Neuronal stem cell (in vitro differentiated cells): ENCODE measurements at regions not wholly inside any gene's neighbourhood (a gene's known extent, or its start where the extent isn't known, plus 50 kb on each side); places are given as distances from the start of the nearest gene placed in this dataset.

Experiments
- DNase-seq: peaks from one replicate; pipeline ENCODE4 v3.0.0-alpha.2; 2013; ENCODE audit warnings: low spot score
- H2AFZ ChIP-seq: one replicate; pipeline ENCODE4 v1.6.1; 2013; ENCODE audit warnings: mild to moderate bottlenecking, low read length, inconsistent platforms
- H2AK5ac ChIP-seq: 2 replicates; pipeline ENCODE4 v1.6.1; 2013; ENCODE audit warnings: low read depth, mild to moderate bottlenecking, inconsistent platforms, low read length, moderate library complexity, mixed read lengths
- H2BK120ac ChIP-seq: 2 replicates; pipeline ENCODE4 v1.6.1; 2013; ENCODE audit warnings: low read depth, mild to moderate bottlenecking, inconsistent platforms, low read length, moderate library complexity, mixed read lengths
- H2BK12ac ChIP-seq: one replicate; pipeline ENCODE4 v1.6.1; 2013; ENCODE audit warnings: low read length, inconsistent platforms
- H2BK15ac ChIP-seq: 2 replicates; pipeline ENCODE4 v1.6.1; 2013; ENCODE audit warnings: mild to moderate bottlenecking, low read length, inconsistent platforms, mixed read lengths
- H2BK5ac ChIP-seq: one replicate; pipeline ENCODE4 v1.6.1; 2013; ENCODE audit warnings: inconsistent platforms, mild to moderate bottlenecking, low read length, moderate library complexity
- H3K14ac ChIP-seq: one replicate; pipeline ENCODE4 v1.6.1; 2013; ENCODE audit warnings: low read length, inconsistent platforms
- H3K18ac ChIP-seq: 2 replicates; pipeline ENCODE4 v1.6.1; 2013; ENCODE audit warnings: low read length, inconsistent platforms
- H3K23ac ChIP-seq: 2 replicates; pipeline ENCODE4 v1.6.1; 2013; ENCODE audit warnings: low read depth, mild to moderate bottlenecking, mixed read lengths, low read length, inconsistent platforms; ENCODE audit not compliant: poor library complexity
- H3K27ac ChIP-seq: replicated peaks from 3 replicates; pipeline ENCODE4 v1.5.1; 2013; ENCODE audit warnings: low read length, inconsistent platforms
- H3K27me3 ChIP-seq, 3 experiments: 2 replicates each; pipeline ENCODE4 v1.6.1; 2013; ENCODE audit warnings: low read length in 3 of 3, mild to moderate bottlenecking in 2 of 3, inconsistent platforms in 1 of 3, low read depth in 1 of 3, mixed read lengths in 1 of 3, moderate library complexity in 1 of 3; ENCODE audit not compliant: control insufficient read depth in 3 of 3, insufficient read depth in 3 of 3
- H3K36me3 ChIP-seq, 2 donors: replicated peaks in 1 of 2; 2 replicates each; pipeline ENCODE4 v1.6.1; 2013; ENCODE audit warnings: low read length in 2 of 2; ENCODE audit not compliant: control insufficient read depth in 2 of 2, insufficient read depth in 2 of 2
- H3K4ac ChIP-seq: 2 replicates; pipeline ENCODE4 v1.6.1; 2013; ENCODE audit warnings: inconsistent platforms, mild to moderate bottlenecking, low read length, moderate library complexity
- H3K4me1 ChIP-seq, 2 donors: 1 replicate in 1 of 2; 2 replicates in 1 of 2; pipeline ENCODE4 v1.6.1; 2013; ENCODE audit warnings: low read length in 2 of 2, low read depth in 1 of 2; ENCODE audit not compliant: control insufficient read depth in 2 of 2, insufficient read depth in 1 of 2
- H3K4me2 ChIP-seq: one replicate; pipeline ENCODE4 v1.6.1; 2013; ENCODE audit warnings: mild to moderate bottlenecking, low read length, inconsistent platforms; ENCODE audit not compliant: insufficient read depth, poor library complexity, severe bottlenecking
- H3K4me3 ChIP-seq, 2 donors: 2 replicates each; pipeline ENCODE4 v1.5.1; 2013; ENCODE audit warnings: low read length in 2 of 2, mild to moderate bottlenecking in 2 of 2, inconsistent platforms in 1 of 2, moderate library complexity in 1 of 2
- H3K79me1 ChIP-seq: one replicate; pipeline ENCODE4 v1.6.1; 2013; ENCODE audit warnings: low read depth, mild to moderate bottlenecking, inconsistent platforms, low read length, moderate library complexity
- H3K9ac ChIP-seq: one replicate; pipeline ENCODE4 v1.6.1; 2013; ENCODE audit warnings: mild to moderate bottlenecking, low read depth, low read length, inconsistent platforms; ENCODE audit not compliant: poor library complexity
- H3K9me3 ChIP-seq, 2 donors: replicated peaks in 1 of 2; 2 replicates each; pipeline versions ENCODE3 to v1.6.1; 2013; ENCODE audit warnings: low read length in 2 of 2, mild to moderate bottlenecking in 2 of 2, inconsistent platforms in 1 of 2, low read depth in 1 of 2, mixed read lengths in 1 of 2, moderate library complexity in 1 of 2; ENCODE audit not compliant: control insufficient read depth in 2 of 2, insufficient read depth in 1 of 2
- H4K8ac ChIP-seq: one replicate; pipeline ENCODE4 v1.6.1; 2013; ENCODE audit warnings: low read depth, mild to moderate bottlenecking, inconsistent platforms, low read length, moderate library complexity
- H4K91ac ChIP-seq: one replicate; pipeline ENCODE4 v1.6.1; 2013; ENCODE audit warnings: low read length, low read depth, mild to moderate bottlenecking, inconsistent platforms; ENCODE audit not compliant: poor library complexity
- WGBS, 2 donors: extraction: QIAGEN DNeasy Blood & Tissue Kit; methylation state at CpG; one replicate each; pipeline ENCODE4 v1.1.7; 2013; ENCODE audit warnings: missing lambda C conversion rate in 2 of 2, mixed read lengths in 1 of 2; ENCODE audit not compliant: insufficient read length in 2 of 2, insufficient replicate concordance in 1 of 2; ENCODE audit errors: extremely low coverage in 2 of 2; 5-methylcytosine and 5-hydroxymethylcytosine counted together

- Histone ChIP-seq H3K27ac (no peak overlapping the region), H2AK5ac (no peak overlapping the region), H3K9me3 (peaks cover 0 to 1% of the 10 kb centered on the region in 2 donors), H2AFZ (no peak overlapping the region), H2BK15ac (no peak overlapping the region), H3K4ac (no peak overlapping the region), H4K91ac (no peak overlapping the region), H3K18ac (peak overlapping the region; percentile 74), H2BK120ac (no peak overlapping the region), H4K8ac (no peak overlapping the region), H3K4me2 (no peak overlapping the region), H2BK5ac (no peak overlapping the region), H3K4me3 (no peak overlapping the region), H3K14ac (no peak overlapping the region), H3K36me3 (no peaks in the 10 kb centered on the region), H2BK12ac (no peak overlapping the region), H3K9ac (no peak overlapping the region), H3K23ac (peak overlapping the region; percentile 37), H3K27me3 (peaks cover 0 to 5% (median 0%) of the 10 kb centered on the region in 3 experiments), H3K4me1 (peaks cover 0 to 3% of the 10 kb centered on the region in 2 donors), H3K79me1 (no peaks in the 10 kb centered on the region)
- DNase-seq: no peak
- WGBS, 2 donors: no CpG with 5 or more reads among the region's 2 CpGs
These were observed 238.6 kb upstream of the TMC3 start for GRCh38 chr15:81612631-81613030.

GRCh38 chr15:81611679-81612078 lies 237.7 kb upstream of the TMC3 start:
- Histone ChIP-seq H2BK120ac (no peak overlapping the region), H3K4me2 (no peak overlapping the region), H2BK15ac (no peak overlapping the region), H2AK5ac (no peak overlapping the region), H3K79me1 (no peaks in the 10 kb centered on the region), H3K9ac (no peak overlapping the region), H4K8ac (no peak overlapping the region), H3K18ac (no peak overlapping the region), H2BK12ac (no peak overlapping the region), H3K23ac (no peak overlapping the region), H2AFZ (no peak overlapping the region), H3K4me1 (peaks cover 0 to 7% of the 10 kb centered on the region in 2 donors), H3K4me3 (no peak overlapping the region), H3K27ac (no peak overlapping the region), H3K14ac (no peak overlapping the region), H3K36me3 (no peaks in the 10 kb centered on the region), H3K27me3 (peaks cover 0 to 5% (median 0%) of the 10 kb centered on the region in 3 experiments), H2BK5ac (no peak overlapping the region), H3K4ac (no peak overlapping the region), H4K91ac (no peak overlapping the region), H3K9me3 (peaks cover 0 to 1% of the 10 kb centered on the region in 2 donors)
- WGBS, 2 donors: no CpG with 5 or more reads among the region's 4 CpGs
- no peak for DNase-seq

GRCh38 chr15:81608309-81608829 lies 234.4 kb upstream of the TMC3 start:
- no peak overlapping the region for H3K4me2 ChIP-seq
- H3K14ac ChIP-seq: no peak overlapping the region
- no peak overlapping the region for H2BK5ac ChIP-seq
- H3K79me1 ChIP-seq: no peaks in the 10 kb centered on the region
- H3K36me3 ChIP-seq: no peaks in the 10 kb centered on the region
- no peak for DNase-seq
- H2BK15ac ChIP-seq: no peak overlapping the region
- no peak overlapping the region for H2AFZ ChIP-seq
- peaks cover 0 to 5% (median 0%) of the 10 kb centered on the region in 3 experiments for H3K27me3 ChIP-seq
- no peak overlapping the region for H2AK5ac ChIP-seq
- no peak overlapping the region for H3K18ac ChIP-seq
- no peak overlapping the region for H3K27ac ChIP-seq
- H3K23ac ChIP-seq: no peak overlapping the region
- H4K8ac ChIP-seq: no peak overlapping the region
- H3K9me3 ChIP-seq: peaks cover 0 to 1% of the 10 kb centered on the region in 2 donors
- no peak overlapping the region for H2BK12ac ChIP-seq
- H4K91ac ChIP-seq: no peak overlapping the region
- no peak overlapping the region for H3K4me3 ChIP-seq
- H3K4ac ChIP-seq: no peak overlapping the region
- H2BK120ac ChIP-seq: no peak overlapping the region
- peaks cover 0 to 7% of the 10 kb centered on the region in 2 donors for H3K4me1 ChIP-seq
- no CpG with 5 or more reads among the region's 2 CpGs for WGBS, 2 donors
- no peak overlapping the region for H3K9ac ChIP-seq

- Histone ChIP-seq H3K4ac (no peak overlapping the region), H2BK5ac (no peak overlapping the region), H2AFZ (no peak overlapping the region), H3K27ac (no peak overlapping the region), H3K18ac (no peak overlapping the region), H2BK15ac (no peak overlapping the region), H3K9me3 (no peaks in the 10 kb centered on the region), H3K23ac (no peak overlapping the region), H3K4me1 (peaks cover 0 to 3% of the 10 kb centered on the region in 2 donors), H3K4me2 (no peak overlapping the region), H3K9ac (no peak overlapping the region), H4K91ac (no peak overlapping the region), H3K36me3 (no peaks in the 10 kb centered on the region), H3K27me3 (no peaks in the 10 kb centered on the region), H2AK5ac (no peak overlapping the region), H3K14ac (no peak overlapping the region), H3K79me1 (no peaks in the 10 kb centered on the region), H2BK120ac (no peak overlapping the region), H2BK12ac (no peak overlapping the region), H3K4me3 (no peak overlapping the region), H4K8ac (no peak overlapping the region)
- 100% methylated on average over 3 to 4 of the region's 5 CpGs for WGBS, 2 donors
- DNase-seq: no peak
These were observed 230.7 kb upstream of the TMC3 start for GRCh38 chr15:81604713-81605112.
